GM21423 (cell line): ENCODE measurements at regions not wholly inside any gene's neighbourhood (a gene's known extent, or its start where the extent isn't known, plus 50 kb on each side); places are given as distances from the start of the nearest gene placed in this dataset.
"Not testable (repeated sequence)": the region's sequence is repeated elsewhere in the genome, so short reads cannot be mapped to it uniquely, and the experiment has no call there.

Experiments
- ATAC-seq: cut with Tn5 transposase; IDR thresholded peaks from one replicate; pipeline ENCODE4 v1.9.1; 2021; ENCODE audit warnings: mild to moderate bottlenecking, moderate library complexity; ENCODE audit not compliant: unreplicated experiment

- ATAC-seq: no peak
Observed at GRCh38 chr20:2203436-2203835, 92.4 kb upstream of the TGM3 start.

GRCh38 chr20:2204021-2204420, 91.8 kb upstream of the TGM3 start:
- no peak for ATAC-seq

- ATAC-seq: peak; percentile 63
Observed at GRCh38 chr20:2206957-2207769, 88.6 kb upstream of the TGM3 start.

GRCh38 chr20:2207770-2208097, 88.1 kb upstream of the TGM3 start:
- ATAC-seq: peak; percentile 35

- no peak for ATAC-seq
Observed at GRCh38 chr20:2208897-2209296, 86.9 kb upstream of the TGM3 start.

- no peak for ATAC-seq
Observed at GRCh38 chr20:2210646-2211552, 84.9 kb upstream of the TGM3 start.

- no peak for ATAC-seq
Observed at GRCh38 chr20:2212456-2213015, 83.3 kb upstream of the TGM3 start.

- ATAC-seq: no peak
Observed at GRCh38 chr20:2213401-2213800, 82.4 kb upstream of the TGM3 start.

GRCh38 chr20:2217857-2218539, 77.8 kb upstream of the TGM3 start:
- no peak for ATAC-seq

GRCh38 chr20:2219481-2220006, 76.3 kb upstream of the TGM3 start:
- no peak for ATAC-seq

GRCh38 chr20:2220298-2220697, 75.5 kb upstream of the TGM3 start:
- no peak for ATAC-seq

GRCh38 chr20:2221921-2222320, 73.9 kb upstream of the TGM3 start:
- no peak for ATAC-seq

GRCh38 chr20:2223558-2224367, 72.0 kb upstream of the TGM3 start:
- no peak for ATAC-seq

GRCh38 chr20:2224368-2224639, 71.5 kb upstream of the TGM3 start:
- no peak for ATAC-seq

- ATAC-seq: not testable (repeated sequence)
Observed at GRCh38 chr20:2227285-2227684, 68.5 kb upstream of the TGM3 start.

GRCh38 chr20:2227861-2228260, 67.9 kb upstream of the TGM3 start:
- ATAC-seq: no peak

GRCh38 chr20:2228926-2229325, 66.9 kb upstream of the TGM3 start:
- no peak for ATAC-seq

GRCh38 chr20:2230726-2231488, 64.9 kb upstream of the TGM3 start:
- no peak for ATAC-seq

- no peak for ATAC-seq
Observed at GRCh38 chr20:2231701-2232100, 64.1 kb upstream of the TGM3 start.
